ENCODE measurements at regions not wholly inside any gene's neighbourhood (a gene's known extent, or its start where the extent isn't known, plus 50 kb on each side); places are given as distances from the start of the nearest gene placed in this dataset.
A peak's percentile ranks its signal among the peaks of the same experiment; 100 is the strongest.

- Histone ChIP-seq H3K27ac (no peak overlapping the region), H3K4me1 (peaks cover 0 to 12% (median 3%) of the 10 kb centered on the region in 4 donors)
- ATAC-seq: peak; percentile 33 to 56 (median 54)
These were observed 75.9 kb upstream of the ENPP6 start for GRCh38 chr4:184293552-184293951.

GRCh38 chr4:184292877-184293276 lies 75.2 kb upstream of the ENPP6 start:
- Histone ChIP-seq H3K27me3 (no peaks in the 10 kb centered on the region), H3K4me3 (no peak overlapping the region), H3K36me3 (no peaks in the 10 kb centered on the region), H3K9me3 (no peaks in the 10 kb centered on the region), H3K27ac (no peak overlapping the region), H3K4me1 (peaks cover 0 to 19% (median 6%) of the 10 kb centered on the region in 4 donors)
- TF ChIP-seq CTCF (IDR thresholded peaks at IDR 0.05): no peak
- no peak for TF ChIP-seq POLR2A (IDR thresholded peaks at IDR 0.05)
- DNase-seq: no peak
- intact Hi-C loops (cut with DNase I): no loop called here
- 55% methylated on average over 3 of the region's 3 CpGs for WGBS (ENCODE audit: insufficient coverage, low coverage, low lambda C conversion rate, missing lambda C conversion rate)
- ATAC-seq: no peak

More at GRCh38 chr4:184293552-184293951, 75.9 kb upstream of the ENPP6 start:
- H3K36me3 ChIP-seq: no peaks in the 10 kb centered on the region
- no peak for TF ChIP-seq POLR2A (IDR thresholded peaks at IDR 0.05)
- no peak for TF ChIP-seq CTCF (IDR thresholded peaks at IDR 0.05)
- WGBS (ENCODE audit: insufficient coverage, low coverage, low lambda C conversion rate, missing lambda C conversion rate): 66% methylated on average over 6 of the region's 6 CpGs
- H3K27me3 ChIP-seq: no peaks in the 10 kb centered on the region
- no peak for DNase-seq
- intact Hi-C loops (cut with DNase I): no loop called here
- H3K9me3 ChIP-seq: no peaks in the 10 kb centered on the region
- no peak overlapping the region for H3K4me3 ChIP-seq

- intact Hi-C loops (cut with DNase I): no loop called here
- Histone ChIP-seq H3K4me3 (no peak overlapping the region), H3K36me3 (no peaks in the 10 kb centered on the region), H3K9me3 (no peaks in the 10 kb centered on the region), H3K27me3 (no peaks in the 10 kb centered on the region), H3K27ac (no peak overlapping the region), H3K4me1 (peaks cover 0 to 23% (median 9%) of the 10 kb centered on the region in 4 donors)
- no peak for DNase-seq
- 89% methylated on average over 3 of the region's 3 CpGs for WGBS (ENCODE audit: insufficient coverage, low coverage, low lambda C conversion rate, missing lambda C conversion rate)
- TF ChIP-seq POLR2A (IDR thresholded peaks at IDR 0.05): no peak
- TF ChIP-seq CTCF (IDR thresholded peaks at IDR 0.05): no peak
- no peak for ATAC-seq
These were observed 74.8 kb upstream of the ENPP6 start for GRCh38 chr4:184292465-184292867.

GRCh38 chr4:184289179-184289535 lies 71.5 kb upstream of the ENPP6 start:
- H3K27ac ChIP-seq: peak overlapping the region in 1 of 3 donors; percentile 62
- no peaks in the 10 kb centered on the region for H3K36me3 ChIP-seq
- H3K4me1 ChIP-seq: peaks cover 0 to 37% (median 12%) of the 10 kb centered on the region in 4 donors
- no peaks in the 10 kb centered on the region for H3K27me3 ChIP-seq
- ATAC-seq: peak; percentile 31 to 67 (median 48)
- no peaks in the 10 kb centered on the region for H3K9me3 ChIP-seq
- intact Hi-C loops (cut with DNase I): no loop called here
- TF ChIP-seq POLR2A (IDR thresholded peaks at IDR 0.05) (no peak), CTCF (IDR thresholded peaks at IDR 0.05) (no peak)
- no peak overlapping the region for H3K4me3 ChIP-seq
- no peak for DNase-seq
- WGBS (ENCODE audit: insufficient coverage, low coverage, low lambda C conversion rate, missing lambda C conversion rate): 53% methylated on average over 3 of the region's 3 CpGs

All from right lobe of liver (tissue), 6 donors.